ENCODE measurements at regions not wholly inside any gene's neighbourhood (a gene's known extent, or its start where the extent isn't known, plus 50 kb on each side); places are given as distances from the start of the nearest gene placed in this dataset.

DNA sequence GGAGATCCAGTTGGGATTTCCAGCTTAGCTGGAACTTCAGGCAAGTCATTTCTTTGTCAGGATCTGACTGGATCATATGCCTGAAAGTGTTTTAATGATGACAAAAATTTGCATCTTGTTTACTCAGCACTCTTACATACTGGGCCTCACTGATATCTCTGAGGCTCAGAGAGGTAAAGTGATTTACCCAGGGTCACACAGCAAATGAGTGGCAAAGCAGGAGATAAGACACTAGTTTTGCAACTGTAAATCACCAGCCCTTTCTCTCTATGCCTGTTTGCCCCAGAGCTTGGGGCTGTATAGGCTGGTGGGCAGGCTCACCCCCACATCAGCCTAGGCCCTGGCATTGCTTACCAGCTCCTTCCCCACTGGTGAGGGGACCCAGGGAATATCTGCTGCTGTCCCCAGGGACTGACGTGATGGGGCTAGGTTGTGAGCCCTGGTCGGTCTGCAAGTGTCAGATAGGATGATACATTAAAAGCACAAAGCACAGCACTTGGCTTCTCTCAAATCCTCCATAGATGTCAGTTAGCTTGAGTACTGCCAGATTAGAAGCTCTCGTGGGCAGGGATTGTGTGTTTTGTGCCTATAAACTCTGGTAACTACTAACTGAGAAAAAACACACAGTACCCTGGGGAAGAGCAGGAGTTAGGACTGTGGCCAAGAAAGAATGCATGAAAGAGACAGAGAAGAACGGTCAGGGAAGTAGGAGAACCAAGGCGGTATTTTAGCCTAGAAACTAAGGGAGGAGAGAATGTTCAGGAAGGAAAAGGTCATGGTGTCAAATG is 165.4 kb downstream of the COPRS start:
- TF ChIP-seq, protein P1, sequence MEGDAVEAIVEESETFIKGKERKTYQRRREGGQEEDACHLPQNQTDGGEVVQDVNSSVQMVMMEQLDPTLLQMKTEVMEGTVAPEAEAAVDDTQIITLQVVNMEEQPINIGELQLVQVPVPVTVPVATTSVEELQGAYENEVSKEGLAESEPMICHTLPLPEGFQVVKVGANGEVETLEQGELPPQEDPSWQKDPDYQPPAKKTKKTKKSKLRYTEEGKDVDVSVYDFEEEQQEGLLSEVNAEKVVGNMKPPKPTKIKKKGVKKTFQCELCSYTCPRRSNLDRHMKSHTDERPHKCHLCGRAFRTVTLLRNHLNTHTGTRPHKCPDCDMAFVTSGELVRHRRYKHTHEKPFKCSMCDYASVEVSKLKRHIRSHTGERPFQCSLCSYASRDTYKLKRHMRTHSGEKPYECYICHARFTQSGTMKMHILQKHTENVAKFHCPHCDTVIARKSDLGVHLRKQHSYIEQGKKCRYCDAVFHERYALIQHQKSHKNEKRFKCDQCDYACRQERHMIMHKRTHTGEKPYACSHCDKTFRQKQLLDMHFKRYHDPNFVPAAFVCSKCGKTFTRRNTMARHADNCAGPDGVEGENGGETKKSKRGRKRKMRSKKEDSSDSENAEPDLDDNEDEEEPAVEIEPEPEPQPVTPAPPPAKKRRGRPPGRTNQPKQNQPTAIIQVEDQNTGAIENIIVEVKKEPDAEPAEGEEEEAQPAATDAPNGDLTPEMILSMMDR (IDR thresholded peaks at IDR 0.05; ENCODE audit: control extremely low read depth in 1 of 3, insufficient read depth in 1 of 3, low read depth in 1 of 3, low read length in 3 of 3) = no peak
- TF ChIP-seq PHF8 (conservative IDR thresholded peaks at IDR 0.05; ENCODE audit: low read depth, low read length) (no peak), CBX5 (IDR thresholded peaks at IDR 0.05; ENCODE audit: low read depth, low read length) (no peak), GTF2F1 (IDR thresholded peaks at IDR 0.05; ENCODE audit: borderline replicate concordance, low read depth, low read length) (no peak)

Measured in H1 (cell line).